ENCODE measurements at regions not wholly inside any gene's neighbourhood (a gene's known extent, or its start where the extent isn't known, plus 50 kb on each side); places are given as distances from the start of the nearest gene placed in this dataset.

DNA sequence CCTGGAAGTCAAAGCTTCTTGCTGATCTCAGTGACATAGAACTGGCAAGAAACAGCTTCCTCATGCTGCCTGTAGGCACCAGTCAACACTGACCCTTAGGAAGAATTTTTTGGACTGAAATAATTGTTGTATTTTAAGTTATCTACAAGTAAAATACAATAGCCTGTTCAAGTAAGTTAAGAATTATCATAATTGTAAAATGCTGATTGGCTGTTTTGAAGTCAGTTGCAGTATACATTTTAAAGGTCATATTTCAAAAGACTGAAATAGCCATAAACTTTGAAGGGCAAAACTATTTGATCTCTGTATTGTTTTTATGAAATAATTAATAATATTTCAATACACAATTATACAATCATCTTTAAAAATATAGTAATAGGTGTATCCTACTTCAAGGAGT, 794.9 kb downstream of the MAT2B start:
- TF ChIP-seq, protein P1, sequence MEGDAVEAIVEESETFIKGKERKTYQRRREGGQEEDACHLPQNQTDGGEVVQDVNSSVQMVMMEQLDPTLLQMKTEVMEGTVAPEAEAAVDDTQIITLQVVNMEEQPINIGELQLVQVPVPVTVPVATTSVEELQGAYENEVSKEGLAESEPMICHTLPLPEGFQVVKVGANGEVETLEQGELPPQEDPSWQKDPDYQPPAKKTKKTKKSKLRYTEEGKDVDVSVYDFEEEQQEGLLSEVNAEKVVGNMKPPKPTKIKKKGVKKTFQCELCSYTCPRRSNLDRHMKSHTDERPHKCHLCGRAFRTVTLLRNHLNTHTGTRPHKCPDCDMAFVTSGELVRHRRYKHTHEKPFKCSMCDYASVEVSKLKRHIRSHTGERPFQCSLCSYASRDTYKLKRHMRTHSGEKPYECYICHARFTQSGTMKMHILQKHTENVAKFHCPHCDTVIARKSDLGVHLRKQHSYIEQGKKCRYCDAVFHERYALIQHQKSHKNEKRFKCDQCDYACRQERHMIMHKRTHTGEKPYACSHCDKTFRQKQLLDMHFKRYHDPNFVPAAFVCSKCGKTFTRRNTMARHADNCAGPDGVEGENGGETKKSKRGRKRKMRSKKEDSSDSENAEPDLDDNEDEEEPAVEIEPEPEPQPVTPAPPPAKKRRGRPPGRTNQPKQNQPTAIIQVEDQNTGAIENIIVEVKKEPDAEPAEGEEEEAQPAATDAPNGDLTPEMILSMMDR (IDR thresholded peaks at IDR 0.05): no peak

GRCh38 chr5:164301136-164301535, 795.7 kb downstream of the MAT2B start:
- TF ChIP-seq, protein P1 (IDR thresholded peaks at IDR 0.05): no peak
- no peak for DNase-seq
- intact Hi-C loops (cut with DNase I; ENCODE audit: low total_unique reads): no loop called here
- Histone ChIP-seq H3K9me3 (no peaks in the 10 kb centered on the region), H3K36me3 (no peaks in the 10 kb centered on the region), H3K27ac (no peak overlapping the region), H3K4me3 (no peak overlapping the region), H3K4me1 (no peaks in the 10 kb centered on the region), H3K27me3 (no peaks in the 10 kb centered on the region)

More for the DNA sequence above, 794.9 kb downstream of the MAT2B start:
- Histone ChIP-seq H3K4me1 (no peaks in the 10 kb centered on the region), H3K27me3 (no peaks in the 10 kb centered on the region), H3K27ac (no peak overlapping the region), H3K36me3 (no peaks in the 10 kb centered on the region), H3K9me3 (no peaks in the 10 kb centered on the region), H3K4me3 (no peak overlapping the region)
- DNase-seq: no peak
- intact Hi-C loops (cut with DNase I; ENCODE audit: low total_unique reads): no loop called here

DNA sequence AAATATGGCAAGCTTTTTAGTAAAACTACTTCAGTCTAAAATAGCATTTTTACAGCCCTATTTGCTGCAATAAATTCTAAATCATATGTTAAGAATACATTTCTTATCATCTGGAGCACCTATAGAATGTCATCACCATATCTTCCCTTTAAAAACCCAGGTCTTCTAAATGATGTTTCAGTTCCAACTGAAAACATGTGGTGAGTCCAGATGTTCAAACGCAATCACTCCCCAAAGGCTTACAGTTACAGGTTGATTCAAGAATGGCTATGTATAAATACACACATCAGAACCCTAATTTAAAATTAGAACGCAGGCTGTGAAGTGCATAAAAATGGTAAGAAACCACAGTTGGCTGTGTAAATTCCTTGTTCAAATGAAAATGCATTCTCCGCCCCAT, 796.3 kb downstream of the MAT2B start:
- H3K27ac ChIP-seq: no peak overlapping the region
- DNase-seq: no peak
- H3K4me1 ChIP-seq: no peaks in the 10 kb centered on the region
- intact Hi-C loops (cut with DNase I; ENCODE audit: low total_unique reads): no loop called here
- H3K27me3 ChIP-seq: no peaks in the 10 kb centered on the region
- no peaks in the 10 kb centered on the region for H3K9me3 ChIP-seq
- no peaks in the 10 kb centered on the region for H3K36me3 ChIP-seq
- H3K4me3 ChIP-seq: no peak overlapping the region
- TF ChIP-seq, protein P1 (IDR thresholded peaks at IDR 0.05): no peak

GRCh38 chr5:164302533-164303235, 797.3 kb downstream of the MAT2B start:
- Histone ChIP-seq H3K4me3 (no peak overlapping the region), H3K27me3 (no peaks in the 10 kb centered on the region), H3K27ac (no peak overlapping the region), H3K36me3 (no peaks in the 10 kb centered on the region), H3K9me3 (no peaks in the 10 kb centered on the region), H3K4me1 (no peaks in the 10 kb centered on the region)
- intact Hi-C loops (cut with DNase I; ENCODE audit: low total_unique reads): no loop called here
- TF ChIP-seq, protein P1 (IDR thresholded peaks at IDR 0.05): no peak
- DNase-seq: no peak

- no peaks in the 10 kb centered on the region for H3K4me1 ChIP-seq
- no peak overlapping the region for H3K4me3 ChIP-seq
- H3K27me3 ChIP-seq: no peaks in the 10 kb centered on the region
- H3K9me3 ChIP-seq: no peaks in the 10 kb centered on the region
- DNase-seq: no peak
- H3K27ac ChIP-seq: no peak overlapping the region
- TF ChIP-seq, protein P1 (IDR thresholded peaks at IDR 0.05): no peak
- intact Hi-C loops (cut with DNase I; ENCODE audit: low total_unique reads): no loop called here
- no peaks in the 10 kb centered on the region for H3K36me3 ChIP-seq
Measured at GRCh38 chr5:164303646-164304215, 798.3 kb downstream of the MAT2B start.

Measured in tibial artery (tissue), 4 donors.